ENCODE measurements at regions not wholly inside any gene's neighbourhood (a gene's known extent, or its start where the extent isn't known, plus 50 kb on each side); places are given as distances from the start of the nearest gene placed in this dataset.
A peak's percentile ranks its signal among the peaks of the same experiment; 100 is the strongest.

DNA sequence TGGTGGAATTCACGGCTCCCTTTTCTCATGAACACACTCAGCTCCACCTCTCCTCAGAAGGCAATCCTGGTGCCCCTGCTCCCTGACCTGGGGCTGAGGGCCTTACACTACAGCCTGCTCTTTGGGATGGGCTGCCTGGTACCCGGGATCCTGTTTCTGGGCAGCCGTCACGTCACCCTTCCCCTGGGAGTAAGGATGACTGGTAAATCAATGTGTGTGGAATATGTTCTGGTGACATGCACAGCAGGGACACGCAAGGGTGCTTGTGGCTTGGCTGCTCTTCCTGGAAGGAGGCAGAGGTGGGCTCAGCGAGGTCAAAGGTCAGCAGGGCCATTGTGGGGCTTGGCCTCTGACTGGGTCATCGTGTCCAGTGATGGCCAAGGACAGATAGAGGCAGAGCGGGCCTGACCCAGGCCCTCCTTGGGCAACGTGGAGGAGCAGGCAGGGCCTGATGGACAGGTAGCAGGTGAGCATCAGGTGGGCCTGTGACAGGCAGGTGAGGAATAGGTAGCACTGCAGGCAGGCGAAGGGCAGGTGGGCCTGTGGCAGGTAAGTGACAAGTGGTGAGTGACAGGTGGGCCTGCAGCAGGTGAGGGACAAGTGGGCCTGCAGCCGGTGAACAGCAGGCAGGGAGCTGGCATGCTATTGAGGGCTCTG lies 399.4 kb upstream of the IRX4 start:
- no peak overlapping the region for H3K4me3 ChIP-seq
- H3K4me1 ChIP-seq: no peaks in the 10 kb centered on the region
- TF ChIP-seq, protein P1, sequence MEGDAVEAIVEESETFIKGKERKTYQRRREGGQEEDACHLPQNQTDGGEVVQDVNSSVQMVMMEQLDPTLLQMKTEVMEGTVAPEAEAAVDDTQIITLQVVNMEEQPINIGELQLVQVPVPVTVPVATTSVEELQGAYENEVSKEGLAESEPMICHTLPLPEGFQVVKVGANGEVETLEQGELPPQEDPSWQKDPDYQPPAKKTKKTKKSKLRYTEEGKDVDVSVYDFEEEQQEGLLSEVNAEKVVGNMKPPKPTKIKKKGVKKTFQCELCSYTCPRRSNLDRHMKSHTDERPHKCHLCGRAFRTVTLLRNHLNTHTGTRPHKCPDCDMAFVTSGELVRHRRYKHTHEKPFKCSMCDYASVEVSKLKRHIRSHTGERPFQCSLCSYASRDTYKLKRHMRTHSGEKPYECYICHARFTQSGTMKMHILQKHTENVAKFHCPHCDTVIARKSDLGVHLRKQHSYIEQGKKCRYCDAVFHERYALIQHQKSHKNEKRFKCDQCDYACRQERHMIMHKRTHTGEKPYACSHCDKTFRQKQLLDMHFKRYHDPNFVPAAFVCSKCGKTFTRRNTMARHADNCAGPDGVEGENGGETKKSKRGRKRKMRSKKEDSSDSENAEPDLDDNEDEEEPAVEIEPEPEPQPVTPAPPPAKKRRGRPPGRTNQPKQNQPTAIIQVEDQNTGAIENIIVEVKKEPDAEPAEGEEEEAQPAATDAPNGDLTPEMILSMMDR (IDR thresholded peaks at IDR 0.05): no peak
- intact Hi-C loops (cut with DNase I): no loop called here
- no peaks in the 10 kb centered on the region for H3K27me3 ChIP-seq
- no peaks in the 10 kb centered on the region for H3K36me3 ChIP-seq
- DNase-seq (no peak), ATAC-seq (no peak)
- no peaks in the 10 kb centered on the region for H3K9me3 ChIP-seq
- H3K27ac ChIP-seq: no peak overlapping the region

DNA sequence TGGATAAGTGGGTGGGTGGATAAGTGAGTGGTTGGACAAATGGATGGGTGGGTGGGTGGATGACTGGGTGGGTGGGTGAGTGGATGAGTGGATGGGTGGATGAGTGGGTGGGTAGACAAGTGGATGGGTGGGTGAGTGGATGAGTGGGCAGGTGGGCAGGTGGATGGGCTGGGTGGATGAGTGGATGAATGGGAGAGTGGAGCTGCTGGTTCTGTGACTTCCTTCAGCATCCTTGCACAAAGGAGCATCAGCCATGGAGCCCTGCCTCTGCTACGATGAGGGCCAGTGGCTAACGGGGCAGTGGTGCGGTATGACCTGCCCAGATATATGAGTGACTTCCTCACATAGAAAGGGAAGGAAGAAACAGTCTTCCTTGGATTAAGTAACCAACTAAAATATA lies 398.7 kb upstream of the IRX4 start:
- Histone ChIP-seq H3K4me3 (no peak overlapping the region), H3K9me3 (no peaks in the 10 kb centered on the region), H3K27ac (no peak overlapping the region), H3K27me3 (no peaks in the 10 kb centered on the region), H3K36me3 (no peaks in the 10 kb centered on the region), H3K4me1 (no peaks in the 10 kb centered on the region)
- no peak for DNase-seq
- ATAC-seq: no peak
- intact Hi-C loops (cut with DNase I): no loop called here
- TF ChIP-seq, protein P1 (IDR thresholded peaks at IDR 0.05): no peak

DNA sequence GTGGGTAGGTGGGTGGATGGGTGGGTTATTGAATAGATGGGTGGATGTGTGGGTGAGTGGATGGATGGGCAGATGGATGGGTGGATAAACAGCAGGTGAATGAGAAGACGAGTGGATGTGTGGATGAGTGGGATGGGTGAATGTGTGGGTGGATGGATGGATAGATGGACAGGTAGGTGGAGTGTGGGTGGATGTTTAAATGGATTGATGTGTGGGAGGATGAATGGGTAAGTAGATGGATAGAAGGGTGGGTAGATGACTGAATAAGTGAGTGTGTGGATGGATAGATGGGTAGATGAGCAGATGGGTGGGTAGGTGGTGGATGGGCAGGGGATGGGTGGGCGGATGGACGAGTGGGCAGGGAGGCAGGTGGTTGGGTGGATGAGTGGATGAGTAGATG lies 397.6 kb upstream of the IRX4 start:
- no peaks in the 10 kb centered on the region for H3K27me3 ChIP-seq
- intact Hi-C loops (cut with DNase I): no loop called here
- DNase-seq (no peak), ATAC-seq (no peak)
- no peaks in the 10 kb centered on the region for H3K36me3 ChIP-seq
- no peaks in the 10 kb centered on the region for H3K9me3 ChIP-seq
- no peak overlapping the region for H3K4me3 ChIP-seq
- no peak overlapping the region for H3K27ac ChIP-seq
- TF ChIP-seq, protein P1 (IDR thresholded peaks at IDR 0.05): no peak
- H3K4me1 ChIP-seq: no peaks in the 10 kb centered on the region

DNA sequence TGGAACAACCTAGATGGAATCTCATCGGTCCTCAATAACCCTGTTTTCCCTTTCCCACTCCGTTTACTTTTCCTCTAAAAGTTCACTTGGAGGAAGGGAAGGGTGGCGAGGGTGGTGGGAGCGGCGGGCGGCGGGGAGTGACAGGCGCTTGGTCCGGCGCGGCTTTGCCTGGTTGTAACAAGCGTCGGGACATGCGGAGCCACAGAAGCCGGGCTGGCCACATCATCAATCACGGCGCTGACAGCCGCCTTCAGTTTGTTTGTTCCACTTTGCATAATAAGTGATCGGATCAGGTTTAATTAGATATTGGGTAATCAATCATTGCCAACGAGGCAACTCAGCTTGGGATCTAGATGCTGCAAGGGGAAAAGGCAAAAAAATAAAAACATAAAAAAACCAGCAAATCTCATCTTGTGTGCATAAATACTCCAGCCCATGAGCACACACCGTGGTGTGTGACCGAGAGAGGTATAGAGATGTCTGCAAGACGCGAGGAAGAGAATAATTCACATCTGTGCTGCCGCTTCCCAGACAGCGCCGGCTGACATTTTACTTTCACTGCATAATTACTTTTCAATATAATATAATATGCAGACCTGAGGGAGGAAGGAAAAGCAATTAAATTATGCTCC lies 396.2 kb upstream of the IRX4 start:
- intact Hi-C loops (cut with DNase I): no loop called here
- H3K27ac ChIP-seq: no peak overlapping the region
- no peaks in the 10 kb centered on the region for H3K9me3 ChIP-seq
- no peaks in the 10 kb centered on the region for H3K36me3 ChIP-seq
- peak; percentile 25 for DNase-seq
- H3K27me3 ChIP-seq: no peaks in the 10 kb centered on the region
- TF ChIP-seq, protein P1 (IDR thresholded peaks at IDR 0.05): no peak
- no peak overlapping the region for H3K4me3 ChIP-seq
- ATAC-seq: no peak
- no peaks in the 10 kb centered on the region for H3K4me1 ChIP-seq

DNA sequence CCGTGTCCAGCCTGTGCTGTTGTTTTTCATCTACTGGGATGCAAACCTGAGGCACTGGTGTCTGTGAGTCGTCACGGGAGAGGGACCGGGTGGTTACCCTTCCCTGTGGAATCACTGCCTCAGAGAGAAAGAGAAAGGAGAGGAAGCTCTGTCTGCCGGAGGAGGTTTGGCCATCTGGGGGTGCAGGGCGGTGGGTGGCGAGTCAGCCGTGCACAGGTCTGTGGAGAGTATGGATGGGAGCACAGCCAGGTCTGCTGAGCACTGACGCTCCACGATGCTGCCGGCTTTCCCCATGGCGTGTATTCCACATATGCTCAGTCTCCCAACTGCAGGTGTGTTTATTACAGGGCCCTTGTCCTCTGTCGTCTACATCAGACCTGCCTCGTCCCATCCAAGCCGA lies 395.2 kb upstream of the IRX4 start:
- DNase-seq (no peak), ATAC-seq (no peak)
- intact Hi-C loops (cut with DNase I): no loop called here
- H3K4me3 ChIP-seq: no peak overlapping the region
- TF ChIP-seq, protein P1 (IDR thresholded peaks at IDR 0.05): no peak
- H3K4me1 ChIP-seq: no peaks in the 10 kb centered on the region
- no peaks in the 10 kb centered on the region for H3K36me3 ChIP-seq
- no peaks in the 10 kb centered on the region for H3K27me3 ChIP-seq
- H3K9me3 ChIP-seq: no peaks in the 10 kb centered on the region
- no peak overlapping the region for H3K27ac ChIP-seq

Data from upper lobe of right lung (tissue), 1 donor.